ENCODE measurements at regions not wholly inside any gene's neighbourhood (a gene's known extent, or its start where the extent isn't known, plus 50 kb on each side); places are given as distances from the start of the nearest gene placed in this dataset.

- TF ChIP-seq JUNB (IDR thresholded peaks at IDR 0.05; ENCODE audit: unreplicated experiment) (no peak), CTCF (conservative IDR thresholded peaks at IDR 0.05; ENCODE audit: low read depth in 2 of 2) (no peak), EZH2 (IDR thresholded peaks at IDR 0.05; ENCODE audit: low read depth, unreplicated experiment) (no peak), EZH2phosphoT487 (IDR thresholded peaks at IDR 0.05; ENCODE audit: unreplicated experiment) (no peak), ZNF462 (CRISPR knock-in tag; IDR thresholded peaks at IDR 0.05) (no peak), ETS1 (IDR thresholded peaks at IDR 0.05) (no peak), POLR2AphosphoS5 (IDR thresholded peaks at IDR 0.05; ENCODE audit: low read depth) (no peak), REST (IDR thresholded peaks at IDR 0.05; ENCODE audit: unreplicated experiment) (no peak), CREB1 (CRISPR knock-in tag; IDR thresholded peaks at IDR 0.05; ENCODE audit: low read depth) (no peak)
Observed at GRCh38 chr3:28958656-28959055, 322.2 kb upstream of the RBMS3 start.
